AG10803 (cell line): ENCODE measurements at regions not wholly inside any gene's neighbourhood (a gene's known extent, or its start where the extent isn't known, plus 50 kb on each side); places are given as distances from the start of the nearest gene placed in this dataset.

Source experiments
- DNase-seq: peaks from one replicate; pipeline ENCODE4 v3.0.0; 2010; ENCODE audit warnings: low read depth
- H3K4me3 ChIP-seq: 2 replicates; pipeline ENCODE4 v1.5.1; 2011; ENCODE audit warnings: mild to moderate bottlenecking, low read length, control low read depth
- TF ChIP-seq, protein P1 (sequence below): conservative IDR thresholded peaks from 2 replicates; pipeline ENCODE4 v1.5.1; 2011; ENCODE audit warnings: mild to moderate bottlenecking, low read length, control low read depth, inconsistent platforms

DNA sequence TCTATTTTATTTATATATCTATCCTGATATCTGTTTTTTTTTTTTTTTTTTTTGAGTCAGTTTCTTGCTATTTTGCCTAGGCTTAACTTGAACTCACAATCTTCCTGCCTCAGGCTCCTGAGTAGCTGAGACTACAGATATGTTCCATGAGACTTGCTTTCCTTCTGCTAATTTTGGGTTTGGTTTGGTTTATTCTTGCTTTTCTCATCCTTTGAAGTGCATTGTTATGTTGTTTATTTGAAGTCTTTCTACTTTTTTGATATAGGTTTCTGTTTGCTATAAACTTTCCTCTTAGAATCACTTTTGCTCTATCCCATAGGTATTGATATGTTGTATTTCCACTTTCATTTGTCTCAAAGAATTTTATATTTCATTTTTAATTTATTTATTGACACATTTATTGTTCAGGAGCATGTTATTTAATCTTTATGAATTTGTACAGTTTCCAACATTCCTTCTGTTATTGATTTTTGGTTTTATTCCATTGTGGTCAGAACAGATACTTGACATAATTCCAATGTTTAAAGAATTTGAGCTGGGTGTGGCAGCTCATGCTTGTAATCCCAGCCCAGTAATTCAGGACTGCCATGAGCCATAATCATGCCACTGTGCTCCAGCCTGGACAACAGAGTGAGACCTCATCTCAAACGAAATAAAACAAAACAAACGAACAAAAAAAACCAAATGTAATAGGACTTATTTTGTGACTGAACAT lies 62.3 kb upstream of the PLSCR4 start:
- H3K4me3 ChIP-seq = no peak overlapping the region
- peak; percentile 39 for DNase-seq
- TF ChIP-seq, protein P1, sequence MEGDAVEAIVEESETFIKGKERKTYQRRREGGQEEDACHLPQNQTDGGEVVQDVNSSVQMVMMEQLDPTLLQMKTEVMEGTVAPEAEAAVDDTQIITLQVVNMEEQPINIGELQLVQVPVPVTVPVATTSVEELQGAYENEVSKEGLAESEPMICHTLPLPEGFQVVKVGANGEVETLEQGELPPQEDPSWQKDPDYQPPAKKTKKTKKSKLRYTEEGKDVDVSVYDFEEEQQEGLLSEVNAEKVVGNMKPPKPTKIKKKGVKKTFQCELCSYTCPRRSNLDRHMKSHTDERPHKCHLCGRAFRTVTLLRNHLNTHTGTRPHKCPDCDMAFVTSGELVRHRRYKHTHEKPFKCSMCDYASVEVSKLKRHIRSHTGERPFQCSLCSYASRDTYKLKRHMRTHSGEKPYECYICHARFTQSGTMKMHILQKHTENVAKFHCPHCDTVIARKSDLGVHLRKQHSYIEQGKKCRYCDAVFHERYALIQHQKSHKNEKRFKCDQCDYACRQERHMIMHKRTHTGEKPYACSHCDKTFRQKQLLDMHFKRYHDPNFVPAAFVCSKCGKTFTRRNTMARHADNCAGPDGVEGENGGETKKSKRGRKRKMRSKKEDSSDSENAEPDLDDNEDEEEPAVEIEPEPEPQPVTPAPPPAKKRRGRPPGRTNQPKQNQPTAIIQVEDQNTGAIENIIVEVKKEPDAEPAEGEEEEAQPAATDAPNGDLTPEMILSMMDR = no peak

DNA sequence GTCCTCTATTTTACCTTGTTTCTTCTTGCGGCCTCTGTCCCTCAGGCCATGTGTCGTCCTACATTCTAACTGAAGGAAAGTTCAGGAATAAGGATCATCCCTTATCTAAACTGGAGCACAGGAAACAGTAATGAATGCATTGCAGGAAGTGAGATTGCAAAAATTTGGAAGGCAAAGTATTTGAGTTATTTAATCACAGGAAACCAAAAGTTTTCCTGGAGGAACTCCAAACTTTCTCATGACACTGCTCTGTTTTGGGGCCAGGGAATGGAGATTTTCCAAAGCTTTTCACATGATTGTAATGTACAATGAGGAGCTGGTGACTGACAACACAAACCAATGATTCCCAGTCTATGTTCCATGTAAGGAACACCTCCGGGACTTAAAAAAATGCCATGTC lies 57.8 kb upstream of the PLSCR4 start:
- no peak overlapping the region for H3K4me3 ChIP-seq
- TF ChIP-seq, protein P1 = no peak
- DNase-seq = peak; percentile 91

DNA sequence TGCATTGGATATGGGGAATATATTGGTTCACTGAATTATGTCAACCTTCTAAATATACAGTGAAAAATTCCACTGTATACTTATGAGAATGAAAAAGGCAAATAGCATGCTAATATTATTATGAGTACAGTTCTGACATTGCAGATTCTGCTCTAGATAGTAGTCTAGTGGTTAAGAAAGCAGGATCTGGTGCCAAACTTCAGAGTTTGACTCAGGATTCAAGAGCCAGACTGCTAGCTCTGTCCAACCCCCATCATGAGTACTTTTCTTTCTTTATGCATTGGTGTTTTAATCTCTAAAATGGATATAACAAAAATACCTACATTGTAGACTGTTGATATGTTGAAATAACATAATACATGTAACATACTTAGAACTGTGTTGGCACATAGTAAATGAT lies 57.3 kb upstream of the PLSCR4 start:
- TF ChIP-seq, protein P1 = no peak
- DNase-seq = peak; percentile 85
- no peak overlapping the region for H3K4me3 ChIP-seq

DNA sequence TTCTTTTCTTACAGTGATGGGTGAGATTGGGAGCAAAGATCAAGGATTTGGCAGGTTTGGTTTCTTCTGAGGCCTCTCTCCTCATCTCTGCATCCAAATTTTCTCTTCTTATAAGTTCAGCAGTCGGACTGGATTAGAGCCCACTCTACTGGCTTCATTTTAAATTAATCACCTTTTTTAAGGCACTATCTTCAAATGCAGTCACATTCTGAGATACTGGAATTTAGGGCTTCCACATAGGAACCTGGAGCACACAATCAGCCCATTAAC lies 56.5 kb upstream of the PLSCR4 start:
- no peak for DNase-seq
- TF ChIP-seq, protein P1 = no peak
- H3K4me3 ChIP-seq = no peak overlapping the region

DNA sequence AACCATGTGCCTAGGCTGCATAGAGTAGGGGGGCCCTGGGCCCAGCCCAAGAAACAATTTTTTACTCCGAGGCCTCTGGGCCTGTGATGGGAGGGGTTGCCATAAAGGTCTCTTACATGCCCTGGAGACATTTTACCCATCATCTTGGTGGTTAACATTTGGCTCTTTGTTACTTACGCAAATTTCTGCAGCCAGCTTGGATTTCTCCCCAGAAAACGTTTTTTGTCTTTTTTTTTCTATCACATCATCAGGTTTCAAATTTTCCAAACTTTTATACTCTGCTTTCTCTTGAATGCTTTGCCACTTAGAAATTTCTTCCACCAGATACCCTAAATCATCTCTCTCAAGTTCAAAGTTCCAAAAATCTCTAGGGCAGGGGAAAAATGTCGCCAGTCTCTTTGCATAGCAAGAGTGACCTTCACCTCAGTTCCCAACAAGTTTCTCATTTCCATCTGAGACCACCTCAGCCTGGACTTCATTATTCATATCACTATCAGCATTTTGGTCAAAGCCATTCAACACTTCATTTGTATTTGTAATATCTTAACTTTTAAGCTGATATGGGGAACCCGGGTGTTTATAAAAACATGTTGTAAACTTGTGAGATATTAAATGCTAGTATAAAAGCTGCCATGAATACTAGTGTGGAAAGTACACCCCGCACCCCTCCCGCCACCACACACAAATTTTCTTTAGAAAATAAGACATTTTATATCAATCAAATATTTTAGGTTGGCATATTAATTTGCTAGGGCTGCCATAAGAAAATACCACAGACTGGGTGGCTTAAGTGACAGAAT lies 56.0 kb upstream of the PLSCR4 start:
- TF ChIP-seq, protein P1 = no peak
- no peak for DNase-seq
- no peak overlapping the region for H3K4me3 ChIP-seq

DNA sequence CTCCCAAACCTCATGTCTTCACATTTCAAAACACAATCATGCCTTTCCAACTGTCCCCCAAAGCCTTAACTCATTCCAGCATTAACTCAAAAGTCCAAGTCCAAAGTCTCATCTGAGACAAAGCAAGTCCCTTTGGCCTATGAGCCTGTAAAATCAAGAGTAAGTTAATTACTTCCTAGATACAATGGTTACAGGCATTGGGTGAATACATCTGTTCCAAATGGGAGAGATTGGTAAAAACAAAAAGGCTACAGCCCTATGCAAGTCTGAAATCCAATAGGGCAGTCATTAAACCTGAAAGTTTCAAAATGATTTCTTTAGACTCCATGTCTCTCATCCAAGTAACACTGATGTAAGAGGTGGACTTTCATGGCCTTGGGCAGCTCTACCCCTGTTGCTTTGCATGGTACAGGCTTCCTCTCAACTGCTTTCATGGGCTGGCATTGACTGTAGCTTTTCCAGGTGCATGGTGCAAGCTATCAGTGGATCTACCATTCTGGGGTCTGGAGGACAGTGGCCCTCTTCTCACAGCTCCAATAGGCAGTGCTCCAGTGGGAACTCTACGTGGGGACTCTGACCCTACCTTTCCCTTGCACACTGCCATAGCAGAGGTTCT lies 55.0 kb upstream of the PLSCR4 start:
- no peak for DNase-seq
- TF ChIP-seq, protein P1 = no peak

More for the DNA sequence above, 55.0 kb upstream of the PLSCR4 start:
- H3K4me3 ChIP-seq = no peak overlapping the region
